Panc1 (cell line): ENCODE measurements at regions not wholly inside any gene's neighbourhood (a gene's known extent, or its start where the extent isn't known, plus 50 kb on each side); places are given as distances from the start of the nearest gene placed in this dataset.

ENCODE experiments used
- POLR2AphosphoS5 ChIP-seq: IDR thresholded peaks from 2 replicates; pipeline ENCODE4 v1.6.1; 2012; ENCODE audit warnings: mild to moderate bottlenecking, low read depth, low read length, moderate library complexity
- SIN3A ChIP-seq: IDR thresholded peaks from 2 replicates; pipeline ENCODE4 v1.6.1; 2012; ENCODE audit warnings: low read depth, mild to moderate bottlenecking, low read length, moderate library complexity, borderline replicate concordance; ENCODE audit not compliant: insufficient read depth
- TCF7L2 ChIP-seq: IDR thresholded peaks from 2 replicates; pipeline ENCODE4 v1.6.1; 2011; ENCODE audit warnings: mild to moderate bottlenecking, low read depth, low read length, inconsistent platforms
- TF ChIP-seq, protein P1 (sequence below): fragments of 450-650 bp; IDR thresholded peaks from 2 replicates; pipeline ENCODE4 v1.5.1; 2017; ENCODE audit warnings: mild to moderate bottlenecking
- TF ChIP-seq, protein P2 (sequence below), 2 experiments: IDR thresholded peaks; 2 replicates each; pipeline ENCODE4 v1.6.1; 2011 to 2012; ENCODE audit warnings: low read depth in 2 of 2, control low read depth in 1 of 2, low read length in 1 of 2, mild to moderate bottlenecking in 1 of 2, moderate library complexity in 1 of 2; ENCODE audit not compliant: insufficient read depth in 1 of 2

DNA sequence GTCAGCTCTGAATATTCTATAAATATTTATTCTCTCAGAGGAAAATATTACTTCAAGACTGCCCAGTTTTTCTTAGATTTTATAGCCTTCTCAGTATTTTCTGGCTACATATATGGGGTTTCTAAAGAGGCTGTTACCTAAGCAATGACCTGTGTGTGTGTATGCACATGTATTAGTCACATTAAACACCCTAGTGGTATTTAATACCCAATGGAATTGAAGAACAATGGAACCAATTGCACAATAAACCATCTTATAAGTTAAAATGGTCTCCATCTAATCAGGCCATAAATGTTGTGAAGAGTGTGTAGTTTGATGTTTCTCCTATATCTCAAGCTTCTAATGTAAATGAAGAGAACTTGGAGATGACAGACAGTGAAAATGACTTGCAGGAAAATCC lies 450.0 kb downstream of the SPATA31D1 start:
- TF ChIP-seq, protein P1, sequence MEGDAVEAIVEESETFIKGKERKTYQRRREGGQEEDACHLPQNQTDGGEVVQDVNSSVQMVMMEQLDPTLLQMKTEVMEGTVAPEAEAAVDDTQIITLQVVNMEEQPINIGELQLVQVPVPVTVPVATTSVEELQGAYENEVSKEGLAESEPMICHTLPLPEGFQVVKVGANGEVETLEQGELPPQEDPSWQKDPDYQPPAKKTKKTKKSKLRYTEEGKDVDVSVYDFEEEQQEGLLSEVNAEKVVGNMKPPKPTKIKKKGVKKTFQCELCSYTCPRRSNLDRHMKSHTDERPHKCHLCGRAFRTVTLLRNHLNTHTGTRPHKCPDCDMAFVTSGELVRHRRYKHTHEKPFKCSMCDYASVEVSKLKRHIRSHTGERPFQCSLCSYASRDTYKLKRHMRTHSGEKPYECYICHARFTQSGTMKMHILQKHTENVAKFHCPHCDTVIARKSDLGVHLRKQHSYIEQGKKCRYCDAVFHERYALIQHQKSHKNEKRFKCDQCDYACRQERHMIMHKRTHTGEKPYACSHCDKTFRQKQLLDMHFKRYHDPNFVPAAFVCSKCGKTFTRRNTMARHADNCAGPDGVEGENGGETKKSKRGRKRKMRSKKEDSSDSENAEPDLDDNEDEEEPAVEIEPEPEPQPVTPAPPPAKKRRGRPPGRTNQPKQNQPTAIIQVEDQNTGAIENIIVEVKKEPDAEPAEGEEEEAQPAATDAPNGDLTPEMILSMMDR: no peak
- TF ChIP-seq POLR2AphosphoS5 (no peak), SIN3A (no peak), TCF7L2 (no peak)
- TF ChIP-seq, protein P2, sequence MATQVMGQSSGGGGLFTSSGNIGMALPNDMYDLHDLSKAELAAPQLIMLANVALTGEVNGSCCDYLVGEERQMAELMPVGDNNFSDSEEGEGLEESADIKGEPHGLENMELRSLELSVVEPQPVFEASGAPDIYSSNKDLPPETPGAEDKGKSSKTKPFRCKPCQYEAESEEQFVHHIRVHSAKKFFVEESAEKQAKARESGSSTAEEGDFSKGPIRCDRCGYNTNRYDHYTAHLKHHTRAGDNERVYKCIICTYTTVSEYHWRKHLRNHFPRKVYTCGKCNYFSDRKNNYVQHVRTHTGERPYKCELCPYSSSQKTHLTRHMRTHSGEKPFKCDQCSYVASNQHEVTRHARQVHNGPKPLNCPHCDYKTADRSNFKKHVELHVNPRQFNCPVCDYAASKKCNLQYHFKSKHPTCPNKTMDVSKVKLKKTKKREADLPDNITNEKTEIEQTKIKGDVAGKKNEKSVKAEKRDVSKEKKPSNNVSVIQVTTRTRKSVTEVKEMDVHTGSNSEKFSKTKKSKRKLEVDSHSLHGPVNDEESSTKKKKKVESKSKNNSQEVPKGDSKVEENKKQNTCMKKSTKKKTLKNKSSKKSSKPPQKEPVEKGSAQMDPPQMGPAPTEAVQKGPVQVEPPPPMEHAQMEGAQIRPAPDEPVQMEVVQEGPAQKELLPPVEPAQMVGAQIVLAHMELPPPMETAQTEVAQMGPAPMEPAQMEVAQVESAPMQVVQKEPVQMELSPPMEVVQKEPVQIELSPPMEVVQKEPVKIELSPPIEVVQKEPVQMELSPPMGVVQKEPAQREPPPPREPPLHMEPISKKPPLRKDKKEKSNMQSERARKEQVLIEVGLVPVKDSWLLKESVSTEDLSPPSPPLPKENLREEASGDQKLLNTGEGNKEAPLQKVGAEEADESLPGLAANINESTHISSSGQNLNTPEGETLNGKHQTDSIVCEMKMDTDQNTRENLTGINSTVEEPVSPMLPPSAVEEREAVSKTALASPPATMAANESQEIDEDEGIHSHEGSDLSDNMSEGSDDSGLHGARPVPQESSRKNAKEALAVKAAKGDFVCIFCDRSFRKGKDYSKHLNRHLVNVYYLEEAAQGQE (IDR thresholded peaks at IDR 0.05; ENCODE audit: insufficient read depth in 1 of 2, low read depth in 2 of 2, low read length in 1 of 2): no peak
